Common myeloid progenitor, CD34-positive (primary cell): ENCODE measurements at regions not wholly inside any gene's neighbourhood (a gene's known extent, or its start where the extent isn't known, plus 50 kb on each side); places are given as distances from the start of the nearest gene placed in this dataset.

Experiments used
- CTCF ChIA-PET: fragments of 350-600 bp; sonication (Branson Sonifier 250); formaldehyde crosslinking; loops from one replicate; lab custom pipeline; 2021; ENCODE audit warnings: antibody characterized with exemption; lab: Charles Lee
- POLR2A ChIA-PET: fragments of 350-600 bp; sonication (Branson Sonifier 250); formaldehyde crosslinking; loops from one replicate; lab custom pipeline; 2021; ENCODE audit warnings: antibody characterized with exemption; lab: Charles Lee
- DNase-seq, 3 donors: peaks; one replicate each; pipeline versions ENCODE4 v3.0.0 to v3.0.0-alpha.2; 2013
- H3K27ac ChIP-seq, 2 experiments: 1 replicate in 1 of 2; 2 replicates in 1 of 2; pipeline ENCODE4 v1.7.0; 2013; ENCODE audit warnings: inconsistent platforms in 2 of 2, low read length in 2 of 2, mild to moderate bottlenecking in 2 of 2, low read depth in 1 of 2, moderate library complexity in 1 of 2; ENCODE audit not compliant: severe bottlenecking in 2 of 2, insufficient read depth in 1 of 2, poor library complexity in 1 of 2
- H3K27me3 ChIP-seq, 5 experiments: replicated peaks in 2 of 5; 1 replicate in 3 of 5; 2 replicates in 2 of 5; pipeline versions ENCODE4 v1.6.1 to v1.7.0; 2013; ENCODE audit warnings: low read length in 4 of 5, mild to moderate bottlenecking in 2 of 5, moderate library complexity in 2 of 5, inconsistent platforms in 1 of 5; ENCODE audit not compliant: insufficient read depth in 5 of 5, control insufficient read depth in 4 of 5
- H3K36me3 ChIP-seq, 4 experiments: 1 replicate in 2 of 4; 2 replicates in 2 of 4; pipeline versions ENCODE4 v1.6.1 to v1.7.0; 2013; ENCODE audit warnings: low read length in 3 of 4, control low read depth in 1 of 4, mild to moderate bottlenecking in 1 of 4; ENCODE audit not compliant: control insufficient read depth in 4 of 4, insufficient read depth in 4 of 4
- H3K4me1 ChIP-seq, 4 experiments: 1 replicate in 3 of 4; 2 replicates in 1 of 4; pipeline versions ENCODE4 v1.6.1 to v1.7.1; 2013; ENCODE audit warnings: low read length in 3 of 4, mild to moderate bottlenecking in 3 of 4, control low read depth in 1 of 4, inconsistent platforms in 1 of 4, moderate library complexity in 1 of 4; ENCODE audit not compliant: control insufficient read depth in 4 of 4, insufficient read depth in 4 of 4; ENCODE audit errors: control extremely low read depth in 1 of 4
- H3K4me3 ChIP-seq, 7 experiments: 1 replicate in 4 of 7; 2 replicates in 3 of 7; pipeline versions ENCODE4 v1.5.1 to v1.7.0; 2013; ENCODE audit warnings: mild to moderate bottlenecking in 7 of 7, low read length in 6 of 7, moderate library complexity in 6 of 7, inconsistent platforms in 2 of 7, low read depth in 2 of 7, control low read depth in 1 of 7; ENCODE audit not compliant: insufficient read depth in 4 of 7, control insufficient read depth in 1 of 7; ENCODE audit errors: extremely low read depth in 1 of 7
- H3K9me3 ChIP-seq, 5 experiments: 1 replicate in 4 of 5; 2 replicates in 1 of 5; pipeline versions ENCODE4 v1.6.1 to v1.7.1; 2013; ENCODE audit warnings: low read length in 4 of 5, mild to moderate bottlenecking in 2 of 5, inconsistent platforms in 1 of 5, low read depth in 1 of 5, moderate library complexity in 1 of 5; ENCODE audit not compliant: control insufficient read depth in 4 of 5, insufficient read depth in 2 of 5; ENCODE audit errors: control extremely low read depth in 1 of 5
- WGBS: methylation state at CpG from one replicate; pipeline ENCODE4 v1.1.5; 2013; ENCODE audit not compliant: insufficient coverage; 5-methylcytosine and 5-hydroxymethylcytosine counted together

DNA sequence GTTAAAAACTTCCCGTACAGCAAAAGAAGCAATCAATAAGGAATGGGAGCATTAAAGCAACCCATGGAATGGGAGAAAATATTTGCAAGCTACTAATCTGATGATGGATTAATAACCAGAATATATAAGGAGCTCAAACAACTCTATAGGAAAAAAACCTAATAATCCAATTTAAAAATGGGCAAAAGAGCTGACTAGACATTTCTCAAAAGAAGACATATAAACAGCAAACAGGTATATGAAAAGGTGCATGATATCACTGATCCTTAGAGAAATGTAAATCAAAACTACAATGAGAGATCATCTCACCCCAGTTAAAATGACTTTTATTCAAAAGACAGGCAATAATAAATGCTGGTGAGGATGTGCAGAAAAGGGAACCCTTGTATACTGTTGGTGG lies 52.7 kb upstream of the POU1F1 start:
- H3K4me1 ChIP-seq, result peaks cover 5 to 12% (median 8%) of the 10 kb centered on the region in 4 experiments
- no peaks in the 10 kb centered on the region for H3K27me3 ChIP-seq
- no peak overlapping the region for H3K27ac ChIP-seq
- POLR2A ChIA-PET, result no interaction called here
- H3K4me3 ChIP-seq, result no peak overlapping the region
- no peak for DNase-seq
- WGBS, result 0% methylated on average over 1 of the region's 1 CpG
- H3K9me3 ChIP-seq, result peaks cover 0 to 3% (median 0%) of the 10 kb centered on the region in 5 experiments
- no peaks in the 10 kb centered on the region for H3K36me3 ChIP-seq
- CTCF ChIA-PET, result no interaction called here
